K562 (cell line): ENCODE measurements at regions not wholly inside any gene's neighbourhood (a gene's known extent, or its start where the extent isn't known, plus 50 kb on each side); places are given as distances from the start of the nearest gene placed in this dataset.

Experiments
- BCL6 ChIP-seq: fragments of 250-450 bp; sonication (Bioruptor Pico); IDR thresholded peaks from 2 replicates; pipeline ENCODE4 v1.4.0; 2020
- HSF4 ChIP-seq: fragments of 250-450 bp; sonication (Bioruptor Pico); IDR thresholded peaks from 2 replicates; pipeline ENCODE4 v2.1.2; 2022; ENCODE audit warnings: mild to moderate bottlenecking, moderate library complexity, borderline replicate concordance
- NR4A1 ChIP-seq, 2 experiments: fragments of 250-450 bp in 1 of 2; fragments of 450-650 bp in 1 of 2; sonication (Bioruptor Pico) in 1 of 2; IDR thresholded peaks; 2 replicates each; pipeline versions ENCODE4 v1.4.0 to v1.6.1; 2016 to 2020; ENCODE audit warnings: mild to moderate bottlenecking in 2 of 2, missing compliant biosample characterization in 1 of 2, missing genetic modification characterization in 1 of 2, moderate library complexity in 1 of 2
- POLR2G ChIP-seq: fragments of 200-400 bp; formaldehyde crosslinking; IDR thresholded peaks from 2 replicates; pipeline ENCODE4 v1.6.1; 2017; ENCODE audit warnings: low read depth, mild to moderate bottlenecking, antibody characterized with exemption, low read length, moderate library complexity
- SRF ChIP-seq, 2 experiments: fragments of 250-450, 450-650 bp in 1 of 2; sonication (Bioruptor Pico) in 1 of 2; sonication (generic) in 1 of 2; formaldehyde crosslinking; IDR thresholded peaks; 2 replicates each; pipeline versions ENCODE4 v1.5.0 to v1.5.1; 2020 to 2022; ENCODE audit warnings: mild to moderate bottlenecking in 1 of 2, missing genetic modification reagents in 1 of 2
- ZNF311 ChIP-seq: fragments of 250-450 bp; sonication (Bioruptor Pico); IDR thresholded peaks from 2 replicates; pipeline ENCODE4 v1.4.0; 2020; ENCODE audit warnings: mild to moderate bottlenecking, moderate library complexity
- ZNF584 ChIP-seq: fragments of 200-800 bp; sonication (Bioruptor generic); IDR thresholded peaks from 2 replicates; pipeline ENCODE4 v1.6.1; 2016; ENCODE audit warnings: low read depth, mild to moderate bottlenecking, missing genetic modification characterization, missing compliant biosample characterization
- TF ChIP-seq, protein P1 (sequence below): IDR thresholded peaks from 2 replicates; pipeline ENCODE4 v1.6.1; 2016; ENCODE audit warnings: missing genetic modification characterization, missing compliant biosample characterization
- TF ChIP-seq, protein P2 (sequence below): fragments of 450-650 bp; formaldehyde crosslinking; conservative IDR thresholded peaks from 2 replicates; pipeline ENCODE4 v1.4.0; 2022; ENCODE audit warnings: mild to moderate bottlenecking, missing genetic modification characterization

DNA sequence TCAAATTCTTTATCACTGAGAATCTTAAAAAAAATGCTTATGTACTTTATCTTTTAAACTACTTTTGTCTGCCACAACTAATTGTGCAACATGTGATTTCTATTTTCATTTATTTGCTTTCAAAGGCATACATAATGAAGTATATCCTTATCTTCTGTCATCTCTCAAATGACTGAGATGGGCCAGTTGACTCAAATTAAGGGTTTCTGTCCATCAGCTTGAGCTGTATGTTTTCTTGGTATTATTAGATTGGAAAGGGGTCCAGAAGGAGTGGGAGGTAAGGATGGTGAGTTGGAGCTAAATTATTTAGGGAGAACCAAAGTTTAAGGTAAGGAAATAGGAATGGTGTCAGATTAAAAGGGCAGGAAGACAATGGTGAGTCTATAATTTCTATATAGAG is 408.4 kb upstream of the SEL1L start (continued):
- TF ChIP-seq NR4A1 (CRISPR knock-in tag; IDR thresholded peaks at IDR 0.05) (no peak), NR4A1 (tag; IDR thresholded peaks at IDR 0.05) (no peak), SRF (CRISPR knock-in tag; IDR thresholded peaks at IDR 0.05) (no peak), POLR2G (no peak), BCL6 (CRISPR knock-in tag) (no peak), HSF4 (CRISPR knock-in tag) (no peak), ZNF584 (no peak), ZNF311 (CRISPR knock-in tag) (no peak)
- TF ChIP-seq, protein P1, sequence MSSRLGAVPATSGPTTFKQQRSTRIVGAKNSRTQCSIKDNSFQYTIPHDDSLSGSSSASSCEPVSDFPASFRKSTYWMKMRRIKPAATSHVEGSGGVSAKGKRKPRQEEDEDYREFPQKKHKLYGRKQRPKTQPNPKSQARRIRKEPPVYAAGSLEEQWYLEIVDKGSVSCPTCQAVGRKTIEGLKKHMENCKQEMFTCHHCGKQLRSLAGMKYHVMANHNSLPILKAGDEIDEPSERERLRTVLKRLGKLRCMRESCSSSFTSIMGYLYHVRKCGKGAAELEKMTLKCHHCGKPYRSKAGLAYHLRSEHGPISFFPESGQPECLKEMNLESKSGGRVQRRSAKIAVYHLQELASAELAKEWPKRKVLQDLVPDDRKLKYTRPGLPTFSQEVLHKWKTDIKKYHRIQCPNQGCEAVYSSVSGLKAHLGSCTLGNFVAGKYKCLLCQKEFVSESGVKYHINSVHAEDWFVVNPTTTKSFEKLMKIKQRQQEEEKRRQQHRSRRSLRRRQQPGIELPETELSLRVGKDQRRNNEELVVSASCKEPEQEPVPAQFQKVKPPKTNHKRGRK (tag), result no peak
- TF ChIP-seq, protein P2, sequence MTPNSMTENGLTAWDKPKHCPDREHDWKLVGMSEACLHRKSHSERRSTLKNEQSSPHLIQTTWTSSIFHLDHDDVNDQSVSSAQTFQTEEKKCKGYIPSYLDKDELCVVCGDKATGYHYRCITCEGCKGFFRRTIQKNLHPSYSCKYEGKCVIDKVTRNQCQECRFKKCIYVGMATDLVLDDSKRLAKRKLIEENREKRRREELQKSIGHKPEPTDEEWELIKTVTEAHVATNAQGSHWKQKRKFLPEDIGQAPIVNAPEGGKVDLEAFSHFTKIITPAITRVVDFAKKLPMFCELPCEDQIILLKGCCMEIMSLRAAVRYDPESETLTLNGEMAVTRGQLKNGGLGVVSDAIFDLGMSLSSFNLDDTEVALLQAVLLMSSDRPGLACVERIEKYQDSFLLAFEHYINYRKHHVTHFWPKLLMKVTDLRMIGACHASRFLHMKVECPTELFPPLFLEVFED (CRISPR knock-in tag), result no peak
